ENCODE measurements at regions not wholly inside any gene's neighbourhood (a gene's known extent, or its start where the extent isn't known, plus 50 kb on each side); places are given as distances from the start of the nearest gene placed in this dataset.

- DNase-seq, result no peak
Measured at GRCh38 chr12:81953541-81953940, 194.4 kb upstream of the PPFIA2 start.

- no peak for DNase-seq
Measured at GRCh38 chr12:81950871-81951270, 191.7 kb upstream of the PPFIA2 start.

GRCh38 chr12:81949841-81950308 is 190.7 kb upstream of the PPFIA2 start:
- DNase-seq, result no peak

- DNase-seq, result no peak
Measured at GRCh38 chr12:81949416-81949815, 190.3 kb upstream of the PPFIA2 start.

GRCh38 chr12:81944886-81945285 is 185.7 kb upstream of the PPFIA2 start:
- no peak for DNase-seq

GRCh38 chr12:81942594-81942993 is 183.4 kb upstream of the PPFIA2 start:
- no peak for DNase-seq

- DNase-seq, result no peak
Measured at GRCh38 chr12:81930037-81930436, 170.9 kb upstream of the PPFIA2 start.

- no peak for DNase-seq
Measured at GRCh38 chr12:81896771-81897170, 137.6 kb upstream of the PPFIA2 start.

GRCh38 chr12:81888961-81889360 is 129.8 kb upstream of the PPFIA2 start:
- DNase-seq, result no peak

GRCh38 chr12:81888106-81888740 is 129.1 kb upstream of the PPFIA2 start:
- no peak for DNase-seq

- DNase-seq, result no peak
Measured at GRCh38 chr12:81874586-81874985, 115.4 kb upstream of the PPFIA2 start.

- DNase-seq, result no peak
Measured at GRCh38 chr12:81874166-81874565, 115.0 kb upstream of the PPFIA2 start.

GRCh38 chr12:81872400-81872799 is 113.2 kb upstream of the PPFIA2 start:
- no peak for DNase-seq

GRCh38 chr12:81866081-81866480 is 106.9 kb upstream of the PPFIA2 start:
- no peak for DNase-seq

- DNase-seq, result no peak
Measured at GRCh38 chr12:81863406-81863805, 104.3 kb upstream of the PPFIA2 start.

- DNase-seq, result no peak
Measured at GRCh38 chr12:81859521-81859920, 100.4 kb upstream of the PPFIA2 start.

- no peak for DNase-seq
Measured at GRCh38 chr12:81843599-81843998, 84.4 kb upstream of the PPFIA2 start.

- DNase-seq, result no peak
Measured at GRCh38 chr12:81835783-81836182, 76.6 kb upstream of the PPFIA2 start.

GRCh38 chr12:81819991-81820633 is 61.0 kb upstream of the PPFIA2 start:
- DNase-seq, result no peak

GRCh38 chr12:81815611-81816010 is 56.5 kb upstream of the PPFIA2 start:
- DNase-seq, result no peak

GRCh38 chr12:81811778-81812125 is 52.6 kb upstream of the PPFIA2 start:
- DNase-seq, result no peak

- no peak for DNase-seq
Measured at GRCh38 chr12:81811061-81811777, 52.1 kb upstream of the PPFIA2 start.

- DNase-seq, result no peak
Measured at GRCh38 chr12:81809829-81810595, 50.9 kb upstream of the PPFIA2 start.

All from stimulated activated CD4-positive, alpha-beta T cell treated with anti-CD3 and anti-CD28 coated beads, Interleukin-4, amount 100 ng/mL, for 1 hour (primary cell).